MM.1S (cell line): ENCODE measurements at regions not wholly inside any gene's neighbourhood (a gene's known extent, or its start where the extent isn't known, plus 50 kb on each side); places are given as distances from the start of the nearest gene placed in this dataset.

Source experiments
- EZH2phosphoT487 ChIP-seq: fragments of 300-600 bp; sonication (generic); IDR thresholded peaks from 2 replicates; pipeline ENCODE4 v1.6.1; 2018; ENCODE audit warnings: antibody characterized with exemption, low read length
- TF ChIP-seq, protein P1 (sequence below): fragments of 300-600 bp; sonication (generic); IDR thresholded peaks from 2 replicates; pipeline ENCODE4 v1.5.1; 2016; ENCODE audit warnings: antibody characterized with exemption, low read length, mixed read lengths

DNA sequence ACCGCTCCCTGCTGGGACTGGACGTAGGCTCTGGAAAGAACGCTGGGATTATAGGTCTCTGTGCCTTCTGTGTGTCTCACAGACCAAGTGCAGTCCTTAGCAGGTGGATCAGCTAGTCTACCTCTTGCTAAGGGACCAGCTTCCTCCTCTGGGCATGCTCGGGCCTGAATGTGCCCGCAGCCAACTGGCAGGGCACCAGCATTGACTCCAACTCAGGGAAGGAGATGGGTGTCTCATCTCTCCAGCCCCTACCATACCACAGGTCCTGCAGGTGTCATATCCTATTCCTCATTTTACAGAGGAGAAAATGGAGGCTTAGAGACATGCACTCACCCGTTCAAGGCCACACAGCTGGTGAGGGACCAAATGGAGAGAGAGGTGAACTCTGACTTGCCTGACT lies 340.2 kb downstream of the PTPRU start:
- TF ChIP-seq, protein P1, sequence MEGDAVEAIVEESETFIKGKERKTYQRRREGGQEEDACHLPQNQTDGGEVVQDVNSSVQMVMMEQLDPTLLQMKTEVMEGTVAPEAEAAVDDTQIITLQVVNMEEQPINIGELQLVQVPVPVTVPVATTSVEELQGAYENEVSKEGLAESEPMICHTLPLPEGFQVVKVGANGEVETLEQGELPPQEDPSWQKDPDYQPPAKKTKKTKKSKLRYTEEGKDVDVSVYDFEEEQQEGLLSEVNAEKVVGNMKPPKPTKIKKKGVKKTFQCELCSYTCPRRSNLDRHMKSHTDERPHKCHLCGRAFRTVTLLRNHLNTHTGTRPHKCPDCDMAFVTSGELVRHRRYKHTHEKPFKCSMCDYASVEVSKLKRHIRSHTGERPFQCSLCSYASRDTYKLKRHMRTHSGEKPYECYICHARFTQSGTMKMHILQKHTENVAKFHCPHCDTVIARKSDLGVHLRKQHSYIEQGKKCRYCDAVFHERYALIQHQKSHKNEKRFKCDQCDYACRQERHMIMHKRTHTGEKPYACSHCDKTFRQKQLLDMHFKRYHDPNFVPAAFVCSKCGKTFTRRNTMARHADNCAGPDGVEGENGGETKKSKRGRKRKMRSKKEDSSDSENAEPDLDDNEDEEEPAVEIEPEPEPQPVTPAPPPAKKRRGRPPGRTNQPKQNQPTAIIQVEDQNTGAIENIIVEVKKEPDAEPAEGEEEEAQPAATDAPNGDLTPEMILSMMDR, result no peak
- no peak for TF ChIP-seq EZH2phosphoT487
